Activated CD8-positive, alpha-beta memory T cell treated with anti-CD3 and anti-CD28 coated beads, Interleukin-2, amount 50 U/mL, for 48 hours (primary cell): ENCODE measurements at regions not wholly inside any gene's neighbourhood (a gene's known extent, or its start where the extent isn't known, plus 50 kb on each side); places are given as distances from the start of the nearest gene placed in this dataset.
"Not testable (repeated sequence)": the region's sequence is repeated elsewhere in the genome, so short reads cannot be mapped to it uniquely, and the experiment has no call there.

Source experiments
- DNase-seq: peaks from one replicate; pipeline ENCODE4 v3.0.0-alpha.2; 2020

GRCh38 chr7:136400877-136401276, 423.7 kb upstream of the MTPN start:
- no peak for DNase-seq

- no peak for DNase-seq
Measured at GRCh38 chr7:136399385-136399784, 422.2 kb upstream of the MTPN start.

GRCh38 chr7:136392856-136393255, 415.7 kb upstream of the MTPN start:
- DNase-seq: no peak

GRCh38 chr7:136391371-136391770, 414.2 kb upstream of the MTPN start:
- DNase-seq: no peak

GRCh38 chr7:136389933-136390332, 412.8 kb upstream of the MTPN start:
- no peak for DNase-seq

- DNase-seq: no peak
Measured at GRCh38 chr7:136386876-136387275, 409.7 kb upstream of the MTPN start.

- not testable (repeated sequence) for DNase-seq
Measured at GRCh38 chr7:136371409-136371808, 394.2 kb upstream of the MTPN start.

- DNase-seq: no peak
Measured at GRCh38 chr7:136370137-136370536, 393.0 kb upstream of the MTPN start.

- DNase-seq: no peak
Measured at GRCh38 chr7:136369225-136369624, 392.1 kb upstream of the MTPN start.

GRCh38 chr7:136359333-136359903, 382.3 kb upstream of the MTPN start:
- no peak for DNase-seq

- DNase-seq: no peak
Measured at GRCh38 chr7:136353287-136353686, 376.1 kb upstream of the MTPN start.

GRCh38 chr7:136348542-136349192, 371.5 kb upstream of the MTPN start:
- DNase-seq: no peak

- no peak for DNase-seq
Measured at GRCh38 chr7:136348142-136348541, 371.0 kb upstream of the MTPN start.

- no peak for DNase-seq
Measured at GRCh38 chr7:136347488-136347887, 370.3 kb upstream of the MTPN start.

GRCh38 chr7:136342251-136342650, 365.1 kb upstream of the MTPN start:
- no peak for DNase-seq

GRCh38 chr7:136339464-136339863, 362.3 kb upstream of the MTPN start:
- no peak for DNase-seq

GRCh38 chr7:136336932-136337331, 359.8 kb upstream of the MTPN start:
- DNase-seq: no peak

GRCh38 chr7:136333636-136334035, 356.5 kb upstream of the MTPN start:
- no peak for DNase-seq

GRCh38 chr7:136326045-136326609, 349.0 kb upstream of the MTPN start:
- no peak for DNase-seq

GRCh38 chr7:136325578-136325977, 348.4 kb upstream of the MTPN start:
- no peak for DNase-seq

GRCh38 chr7:136325027-136325426, 347.9 kb upstream of the MTPN start:
- no peak for DNase-seq

- no peak for DNase-seq
Measured at GRCh38 chr7:136324073-136324704, 347.0 kb upstream of the MTPN start.

- no peak for DNase-seq
Measured at GRCh38 chr7:136312592-136312991, 335.4 kb upstream of the MTPN start.

- no peak for DNase-seq
Measured at GRCh38 chr7:136309407-136309806, 332.2 kb upstream of the MTPN start.
